Kidney (tissue), 13 donors: ENCODE measurements at regions not wholly inside any gene's neighbourhood (a gene's known extent, or its start where the extent isn't known, plus 50 kb on each side); places are given as distances from the start of the nearest gene placed in this dataset.

Source experiments
- DNase-seq, 5 donors: peaks; one replicate each; pipeline ENCODE4 v3.0.0-alpha.2; 2013 to 2020
- FAIRE-seq: peaks from 2 replicates; lab custom pipeline; 2012; peaks lifted over from hg19 to GRCh38; lab: Jason Lieb, UNC
- H3K27ac ChIP-seq, 2 donors: one replicate each; pipeline ENCODE4 v1.7.0; 2013; ENCODE audit warnings: low read depth in 2 of 2, low read length in 2 of 2, inconsistent platforms in 1 of 2
- H3K27me3 ChIP-seq: one replicate; pipeline ENCODE4 v1.7.1; 2013; ENCODE audit warnings: low read length, inconsistent platforms; ENCODE audit not compliant: control insufficient read depth, insufficient read depth
- H3K36me3 ChIP-seq, 3 donors: one replicate each; pipeline versions ENCODE4 v1.7.0 to v1.7.1; 2013; ENCODE audit warnings: low read length in 3 of 3, control low read depth in 1 of 3, inconsistent platforms in 1 of 3; ENCODE audit not compliant: insufficient read depth in 3 of 3, control insufficient read depth in 2 of 3
- H3K4me1 ChIP-seq, 3 donors: one replicate each; pipeline versions ENCODE4 v1.7.0 to v1.7.1; 2013; ENCODE audit warnings: low read length in 3 of 3, inconsistent platforms in 1 of 3, low read depth in 1 of 3; ENCODE audit not compliant: control insufficient read depth in 2 of 3, insufficient read depth in 2 of 3
- H3K4me3 ChIP-seq, 3 donors: one replicate each; pipeline versions ENCODE4 v1.7.0 to v1.8.1; 2013; ENCODE audit warnings: low read length in 3 of 3, control low read depth in 1 of 3, inconsistent platforms in 1 of 3
- H3K9ac ChIP-seq, 3 donors: one replicate each; pipeline versions ENCODE4 v1.7.0 to v1.7.1; 2013; ENCODE audit warnings: low read length in 3 of 3, control low read depth in 1 of 3, inconsistent platforms in 1 of 3
- H3K9me3 ChIP-seq, 3 donors: one replicate each; pipeline versions ENCODE4 v1.7.0 to v1.7.1; 2013; ENCODE audit warnings: low read length in 3 of 3, control low read depth in 1 of 3, inconsistent platforms in 1 of 3; ENCODE audit not compliant: control insufficient read depth in 2 of 3, insufficient read depth in 1 of 3
- intact Hi-C: fragments of 100-400 bp; cut with DNase I; formaldehyde crosslinking; loops from one replicate; pipeline ENCODE4 v1.11.1; 2022
- TF ChIP-seq, protein P1 (sequence below): IDR thresholded peaks from 3 replicates; pipeline ENCODE4 v1.5.1; 2012; ENCODE audit warnings: mild to moderate bottlenecking, moderate library complexity, borderline replicate concordance; ENCODE audit not compliant: insufficient read depth; ENCODE audit errors: extremely low read depth
- donor health status: control.
- donor health status: control.
- donor health status: control.
- donor health status: control.
- donor health status: control.
- donor health status: DM: yes; HTN: yes; CAD: no.
- donor health status: Normal renal cell carcinoma (clear cell type).

DNA sequence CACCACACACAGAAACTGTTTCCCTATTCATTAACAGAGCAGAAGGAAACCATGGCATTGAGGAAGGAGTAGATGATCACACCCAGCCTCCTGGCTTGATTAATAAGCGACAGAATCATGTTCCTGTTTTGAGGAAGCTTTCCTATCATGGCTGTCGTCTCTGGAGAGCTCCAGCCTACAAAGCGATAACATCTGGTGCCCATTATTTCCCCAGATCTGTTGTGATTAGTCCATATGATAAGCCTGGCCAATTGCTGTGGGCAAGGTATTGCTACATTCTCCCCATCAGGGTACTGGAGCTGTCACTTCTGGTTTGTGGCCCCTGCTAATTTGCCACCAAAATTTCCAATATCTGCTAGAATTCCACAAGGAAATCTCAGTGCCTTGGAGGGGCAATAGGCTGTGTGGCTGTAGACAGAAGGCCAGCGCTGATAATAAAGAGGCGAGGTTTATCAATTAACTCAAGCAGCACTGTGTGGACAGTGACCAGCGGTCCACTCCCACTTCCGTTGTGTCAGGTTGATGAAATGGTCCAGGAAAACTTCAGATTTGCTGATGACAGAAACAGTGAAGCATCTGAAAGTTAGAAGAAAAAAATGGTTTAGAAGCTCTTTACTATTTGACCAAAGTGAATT lies 66.4 kb downstream of the OLIG3 start:
- TF ChIP-seq, protein P1, sequence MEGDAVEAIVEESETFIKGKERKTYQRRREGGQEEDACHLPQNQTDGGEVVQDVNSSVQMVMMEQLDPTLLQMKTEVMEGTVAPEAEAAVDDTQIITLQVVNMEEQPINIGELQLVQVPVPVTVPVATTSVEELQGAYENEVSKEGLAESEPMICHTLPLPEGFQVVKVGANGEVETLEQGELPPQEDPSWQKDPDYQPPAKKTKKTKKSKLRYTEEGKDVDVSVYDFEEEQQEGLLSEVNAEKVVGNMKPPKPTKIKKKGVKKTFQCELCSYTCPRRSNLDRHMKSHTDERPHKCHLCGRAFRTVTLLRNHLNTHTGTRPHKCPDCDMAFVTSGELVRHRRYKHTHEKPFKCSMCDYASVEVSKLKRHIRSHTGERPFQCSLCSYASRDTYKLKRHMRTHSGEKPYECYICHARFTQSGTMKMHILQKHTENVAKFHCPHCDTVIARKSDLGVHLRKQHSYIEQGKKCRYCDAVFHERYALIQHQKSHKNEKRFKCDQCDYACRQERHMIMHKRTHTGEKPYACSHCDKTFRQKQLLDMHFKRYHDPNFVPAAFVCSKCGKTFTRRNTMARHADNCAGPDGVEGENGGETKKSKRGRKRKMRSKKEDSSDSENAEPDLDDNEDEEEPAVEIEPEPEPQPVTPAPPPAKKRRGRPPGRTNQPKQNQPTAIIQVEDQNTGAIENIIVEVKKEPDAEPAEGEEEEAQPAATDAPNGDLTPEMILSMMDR = no peak
- DNase-seq (no peak), FAIRE-seq (no peak)
- H3K36me3 ChIP-seq = no peaks in the 10 kb centered on the region
- no peaks in the 10 kb centered on the region for H3K4me1 ChIP-seq
- H3K9me3 ChIP-seq = no peaks in the 10 kb centered on the region
- H3K27ac ChIP-seq = no peak overlapping the region
- H3K9ac ChIP-seq = no peak overlapping the region
- intact Hi-C loops = no loop called here
- H3K4me3 ChIP-seq = no peak overlapping the region
- no peaks in the 10 kb centered on the region for H3K27me3 ChIP-seq

DNA sequence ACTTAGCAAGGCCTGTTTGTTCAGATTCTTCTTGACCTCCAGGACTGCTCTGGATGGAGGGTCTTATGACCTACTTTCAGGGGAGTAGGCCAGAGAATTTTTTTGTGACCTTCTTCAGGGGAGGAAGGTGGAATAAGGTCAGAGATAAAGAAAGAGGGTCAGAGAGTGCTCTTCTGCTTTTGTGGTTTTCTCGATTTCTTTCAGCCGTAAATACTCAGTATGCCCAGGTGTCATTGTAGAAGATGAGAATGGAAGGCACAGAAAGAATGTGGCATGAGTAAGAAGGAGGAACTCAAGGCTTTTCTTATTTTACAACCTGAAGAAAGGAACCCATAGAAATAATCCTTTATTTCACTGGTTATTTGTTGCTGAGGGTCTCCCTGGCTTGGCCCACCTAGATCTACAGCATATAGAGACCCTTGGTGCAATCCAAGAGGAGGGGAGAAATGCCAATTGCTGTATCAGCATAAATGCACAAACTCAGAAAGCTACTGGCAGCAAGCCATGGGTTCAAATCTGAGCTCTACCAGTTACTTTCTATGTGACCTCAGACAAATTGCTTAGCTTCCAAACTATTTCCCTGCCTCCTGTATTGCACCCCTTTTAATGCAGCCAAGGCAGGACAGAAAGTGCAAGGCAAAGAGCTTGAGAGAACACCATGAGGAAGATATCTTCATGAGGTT lies 68.0 kb downstream of the OLIG3 start:
- TF ChIP-seq, protein P1 = no peak
- DNase-seq (no peak), FAIRE-seq (no peak)
- Histone ChIP-seq H3K4me3 (no peak overlapping the region), H3K27me3 (no peaks in the 10 kb centered on the region), H3K9me3 (no peaks in the 10 kb centered on the region), H3K27ac (no peak overlapping the region), H3K36me3 (no peaks in the 10 kb centered on the region), H3K9ac (no peak overlapping the region), H3K4me1 (no peaks in the 10 kb centered on the region)
- intact Hi-C loops = no loop called here

- no peak overlapping the region for H3K9ac ChIP-seq
- H3K4me3 ChIP-seq = no peak overlapping the region
- intact Hi-C loops = no loop called here
- no peak for FAIRE-seq
- no peaks in the 10 kb centered on the region for H3K4me1 ChIP-seq
- no peak for DNase-seq
- no peaks in the 10 kb centered on the region for H3K36me3 ChIP-seq
- no peaks in the 10 kb centered on the region for H3K27me3 ChIP-seq
- TF ChIP-seq, protein P1 = no peak
- no peaks in the 10 kb centered on the region for H3K9me3 ChIP-seq
- H3K27ac ChIP-seq = no peak overlapping the region
These were observed 69.9 kb downstream of the OLIG3 start for GRCh38 chr6:137424251-137424650.
